PFSK-1 (cell line): ENCODE measurements at regions not wholly inside any gene's neighbourhood (a gene's known extent, or its start where the extent isn't known, plus 50 kb on each side); places are given as distances from the start of the nearest gene placed in this dataset.

Experiments used
- FOXP2 ChIP-seq: optimal IDR thresholded peaks from 2 replicates; pipeline ENCODE3; 2011; ENCODE audit warnings: borderline replicate concordance, control low read depth, inconsistent platforms; ENCODE audit not compliant: insufficient read depth; ENCODE audit errors: extremely low read length, extremely low read depth
- POLR2AphosphoS5 ChIP-seq: IDR thresholded peaks from 2 replicates; pipeline ENCODE4 v1.6.1; 2012; ENCODE audit warnings: low read depth, mild to moderate bottlenecking, control low read depth, low read length, moderate library complexity
- SIN3A ChIP-seq: IDR thresholded peaks from 2 replicates; pipeline ENCODE4 v1.6.1; 2012; ENCODE audit warnings: mild to moderate bottlenecking, low read length, moderate library complexity, borderline replicate concordance; ENCODE audit not compliant: insufficient read depth
- TAF1 ChIP-seq: IDR thresholded peaks from 2 replicates; pipeline ENCODE4 v1.6.1; 2012; ENCODE audit warnings: low read length, control low read depth, borderline replicate concordance; ENCODE audit not compliant: insufficient read depth
- TF ChIP-seq, protein P1 (sequence below), 2 experiments: IDR thresholded peaks; 2 replicates each; pipeline versions ENCODE4 v1.6.1 to v1.8.0; 2011 to 2012; ENCODE audit warnings: low read depth in 2 of 2, low read length in 2 of 2, control low read depth in 1 of 2, inconsistent platforms in 1 of 2, mild to moderate bottlenecking in 1 of 2, moderate library complexity in 1 of 2; ENCODE audit not compliant: insufficient read depth in 1 of 2

DNA sequence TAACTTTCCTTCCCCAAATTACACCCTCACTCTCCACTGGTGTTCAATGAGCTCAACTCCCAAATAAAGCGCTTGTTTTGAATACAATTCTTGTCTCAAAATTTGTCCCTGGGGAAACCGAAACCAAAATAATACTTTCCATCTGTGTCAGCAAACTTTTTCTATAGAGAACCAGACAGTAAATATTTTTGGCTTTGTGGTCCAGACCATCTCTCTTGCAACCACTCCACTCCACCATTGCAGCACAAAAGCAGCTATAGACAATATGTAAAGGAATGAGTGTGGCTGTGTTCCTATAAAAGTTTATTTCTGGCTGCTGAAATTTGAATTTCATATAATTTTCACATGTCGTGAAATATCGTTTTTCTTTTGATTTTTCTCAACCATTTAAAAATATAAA, 84.6 kb upstream of the ERCC4 start:
- TF ChIP-seq, protein P1, sequence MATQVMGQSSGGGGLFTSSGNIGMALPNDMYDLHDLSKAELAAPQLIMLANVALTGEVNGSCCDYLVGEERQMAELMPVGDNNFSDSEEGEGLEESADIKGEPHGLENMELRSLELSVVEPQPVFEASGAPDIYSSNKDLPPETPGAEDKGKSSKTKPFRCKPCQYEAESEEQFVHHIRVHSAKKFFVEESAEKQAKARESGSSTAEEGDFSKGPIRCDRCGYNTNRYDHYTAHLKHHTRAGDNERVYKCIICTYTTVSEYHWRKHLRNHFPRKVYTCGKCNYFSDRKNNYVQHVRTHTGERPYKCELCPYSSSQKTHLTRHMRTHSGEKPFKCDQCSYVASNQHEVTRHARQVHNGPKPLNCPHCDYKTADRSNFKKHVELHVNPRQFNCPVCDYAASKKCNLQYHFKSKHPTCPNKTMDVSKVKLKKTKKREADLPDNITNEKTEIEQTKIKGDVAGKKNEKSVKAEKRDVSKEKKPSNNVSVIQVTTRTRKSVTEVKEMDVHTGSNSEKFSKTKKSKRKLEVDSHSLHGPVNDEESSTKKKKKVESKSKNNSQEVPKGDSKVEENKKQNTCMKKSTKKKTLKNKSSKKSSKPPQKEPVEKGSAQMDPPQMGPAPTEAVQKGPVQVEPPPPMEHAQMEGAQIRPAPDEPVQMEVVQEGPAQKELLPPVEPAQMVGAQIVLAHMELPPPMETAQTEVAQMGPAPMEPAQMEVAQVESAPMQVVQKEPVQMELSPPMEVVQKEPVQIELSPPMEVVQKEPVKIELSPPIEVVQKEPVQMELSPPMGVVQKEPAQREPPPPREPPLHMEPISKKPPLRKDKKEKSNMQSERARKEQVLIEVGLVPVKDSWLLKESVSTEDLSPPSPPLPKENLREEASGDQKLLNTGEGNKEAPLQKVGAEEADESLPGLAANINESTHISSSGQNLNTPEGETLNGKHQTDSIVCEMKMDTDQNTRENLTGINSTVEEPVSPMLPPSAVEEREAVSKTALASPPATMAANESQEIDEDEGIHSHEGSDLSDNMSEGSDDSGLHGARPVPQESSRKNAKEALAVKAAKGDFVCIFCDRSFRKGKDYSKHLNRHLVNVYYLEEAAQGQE (IDR thresholded peaks at IDR 0.05; ENCODE audit: insufficient read depth in 1 of 2, low read depth in 2 of 2, low read length in 2 of 2) = no peak
- no peak for TF ChIP-seq SIN3A
- TF ChIP-seq TAF1 = no peak
- no peak for TF ChIP-seq FOXP2
- TF ChIP-seq POLR2AphosphoS5 = no peak

- TF ChIP-seq FOXP2 (no peak), TAF1 (no peak), SIN3A (no peak), POLR2AphosphoS5 (no peak)
- TF ChIP-seq, protein P1 (IDR thresholded peaks at IDR 0.05; ENCODE audit: insufficient read depth in 1 of 2, low read depth in 2 of 2, low read length in 2 of 2) = no peak
Observed at GRCh38 chr16:13835935-13836730, 83.8 kb upstream of the ERCC4 start.

DNA sequence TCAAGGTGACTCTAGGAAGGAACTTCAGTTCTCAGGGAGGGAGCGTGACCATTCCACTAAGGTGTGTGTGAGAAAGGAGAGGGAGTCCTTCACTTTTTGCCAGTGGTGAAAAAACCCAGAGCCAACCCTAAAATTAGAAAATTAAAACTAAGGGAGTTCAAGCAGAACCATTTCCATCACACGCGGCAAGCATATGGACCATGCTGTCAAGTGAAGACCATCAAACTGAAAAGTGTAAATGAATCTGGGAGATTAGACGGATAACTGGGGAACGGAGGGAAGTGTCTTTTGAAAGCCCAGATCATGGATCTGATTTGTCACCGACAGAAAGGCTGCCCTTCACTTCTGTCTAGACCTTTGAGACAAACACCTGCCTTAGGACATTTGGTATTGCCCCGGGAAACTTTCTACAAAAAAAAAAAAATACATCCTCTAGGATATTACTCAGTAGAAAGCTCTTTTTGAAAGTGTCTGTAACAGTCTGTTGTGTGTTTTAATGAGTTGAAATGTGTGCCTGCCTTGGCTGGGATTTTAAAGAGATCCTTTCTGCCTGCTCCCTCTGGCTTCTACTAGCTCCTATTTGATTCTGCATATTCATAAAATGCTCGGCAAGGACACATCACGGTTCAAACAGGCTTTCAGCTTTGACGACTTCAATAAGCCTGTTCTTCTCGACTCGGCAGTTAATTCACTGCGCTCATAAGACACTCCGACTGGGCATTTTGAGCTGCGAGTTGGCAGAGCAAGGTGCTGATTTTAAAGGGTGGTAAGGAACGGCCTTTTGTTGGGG, 81.4 kb upstream of the ERCC4 start:
- TF ChIP-seq TAF1 = no peak
- TF ChIP-seq, protein P1 (IDR thresholded peaks at IDR 0.05; ENCODE audit: insufficient read depth in 1 of 2, low read depth in 2 of 2, low read length in 2 of 2) = no peak
- no peak for TF ChIP-seq FOXP2
- TF ChIP-seq SIN3A = no peak
- no peak for TF ChIP-seq POLR2AphosphoS5

DNA sequence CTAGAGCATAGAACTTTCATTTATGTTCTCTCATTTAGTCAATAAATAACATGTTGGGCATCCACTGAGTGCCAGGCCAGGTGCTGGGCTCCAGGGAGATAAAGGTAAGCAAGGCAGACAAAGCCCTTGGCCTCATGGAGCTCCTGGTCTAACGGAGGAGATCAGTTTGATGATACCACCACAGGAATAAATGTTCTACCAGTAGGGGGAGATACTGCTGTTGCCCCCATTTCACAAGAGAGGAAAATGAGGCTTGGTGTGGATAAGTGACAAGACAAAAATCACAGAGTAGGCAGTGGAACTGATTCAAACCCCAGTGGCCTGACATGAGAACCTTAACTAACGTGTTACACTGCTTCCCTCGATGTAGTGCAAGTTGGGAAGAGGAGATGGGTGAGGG, 80.4 kb upstream of the ERCC4 start:
- no peak for TF ChIP-seq SIN3A
- no peak for TF ChIP-seq TAF1
- no peak for TF ChIP-seq FOXP2
- TF ChIP-seq, protein P1 (IDR thresholded peaks at IDR 0.05; ENCODE audit: insufficient read depth in 1 of 2, low read depth in 2 of 2, low read length in 2 of 2) = no peak
- TF ChIP-seq POLR2AphosphoS5 = no peak
